B cell (primary cell): ENCODE measurements at regions not wholly inside any gene's neighbourhood (a gene's known extent, or its start where the extent isn't known, plus 50 kb on each side); places are given as distances from the start of the nearest gene placed in this dataset.

Experiments used
- ATAC-seq: fragments of 200-7000 bp; cut with Tn5 transposase; one replicate; pipeline ENCODE4 v1.10.0; 2021; ENCODE audit warnings: low read depth, mild to moderate bottlenecking, moderate number of reproducible peaks, moderate library complexity
- CTCF ChIA-PET: fragments of 350-600 bp; sonication (Branson Sonifier 250); formaldehyde crosslinking; loops from one replicate; lab custom pipeline; 2021; ENCODE audit warnings: antibody characterized with exemption, inconsistent platforms; lab: Charles Lee
- POLR2A ChIA-PET: fragments of 350-600 bp; sonication (Branson Sonifier 250); formaldehyde crosslinking; loops from one replicate; lab custom pipeline; 2021; ENCODE audit warnings: antibody characterized with exemption; lab: Charles Lee
- DNase-seq: peaks from one replicate; pipeline ENCODE4 v3.0.0; 2013
- H2AFZ ChIP-seq: 2 replicates; pipeline ENCODE4 v1.6.1; 2012; ENCODE audit warnings: mild to moderate bottlenecking, low read depth, low read length; ENCODE audit not compliant: insufficient read depth, poor library complexity, severe bottlenecking
- H3K27ac ChIP-seq, 2 donors: 1 replicate in 1 of 2; 2 replicates in 1 of 2; pipeline ENCODE4 v1.5.1; 2012 to 2013; ENCODE audit warnings: low read length in 2 of 2, mild to moderate bottlenecking in 2 of 2, moderate library complexity in 1 of 2
- H3K27me3 ChIP-seq, 4 experiments: fragments of 200-600 bp in 1 of 4; sonication (generic) in 1 of 4; replicated peaks in 1 of 4; 1 replicate in 2 of 4; 2 replicates in 2 of 4; pipeline versions ENCODE4 v1.6.1 to v1.7.0; 2013 to 2016; ENCODE audit warnings: low read length in 3 of 4, mild to moderate bottlenecking in 2 of 4, mixed read lengths in 1 of 4, moderate library complexity in 1 of 4; ENCODE audit not compliant: insufficient read depth in 4 of 4, control insufficient read depth in 3 of 4; ENCODE audit errors: control extremely low read depth in 1 of 4
- H3K36me3 ChIP-seq, 2 experiments: replicated peaks in 1 of 2; 1 replicate in 1 of 2; 2 replicates in 1 of 2; pipeline versions ENCODE4 v1.6.1 to v1.7.1; 2013; ENCODE audit warnings: low read length in 1 of 2; ENCODE audit not compliant: insufficient read depth in 2 of 2, control insufficient read depth in 1 of 2; ENCODE audit errors: control extremely low read depth in 1 of 2, extremely low read depth in 1 of 2
- H3K4me1 ChIP-seq, 2 donors: fragments of 200-600 bp in 1 of 2; sonication (generic) in 1 of 2; 1 replicate in 1 of 2; 2 replicates in 1 of 2; pipeline versions ENCODE4 v1.5.1 to v1.6.1; 2013 to 2017; ENCODE audit warnings: low read length in 2 of 2; ENCODE audit not compliant: control insufficient read depth in 2 of 2, insufficient read depth in 2 of 2
- H3K4me2 ChIP-seq: replicated peaks from 2 replicates; pipeline ENCODE3; 2012; ENCODE audit warnings: mild to moderate bottlenecking, low read depth, low read length; ENCODE audit not compliant: poor library complexity, severe bottlenecking
- H3K4me3 ChIP-seq, 5 experiments: fragments of 200-600 bp in 1 of 5; sonication (generic) in 1 of 5; 1 replicate in 3 of 5; 2 replicates in 2 of 5; pipeline versions ENCODE4 v1.5.1 to v1.7.0; 2011 to 2016; ENCODE audit warnings: low read length in 4 of 5, mild to moderate bottlenecking in 4 of 5, low read depth in 2 of 5, control low read depth in 1 of 5, moderate library complexity in 1 of 5; ENCODE audit not compliant: insufficient read depth in 1 of 5; ENCODE audit errors: control extremely low read depth in 1 of 5, extremely low read depth in 1 of 5
- H3K79me2 ChIP-seq: fragments of 200-600 bp; sonication (generic); one replicate; pipeline ENCODE4 v1.6.0; 2016; ENCODE audit warnings: low read length; ENCODE audit not compliant: control insufficient read depth, insufficient read depth
- H3K9ac ChIP-seq: fragments of 200-600 bp; sonication (generic); 2 replicates; pipeline ENCODE4 v1.6.1; 2017; ENCODE audit warnings: mild to moderate bottlenecking, low read length, moderate library complexity
- H3K9me3 ChIP-seq, 3 donors: one replicate each; pipeline versions ENCODE4 v1.6.1 to v1.7.1; 2013; ENCODE audit warnings: low read length in 2 of 3; ENCODE audit not compliant: control insufficient read depth in 2 of 3, insufficient read depth in 1 of 3; ENCODE audit errors: control extremely low read depth in 1 of 3
- H4K20me1 ChIP-seq: 2 replicates; pipeline ENCODE4 v1.6.0; 2012; ENCODE audit warnings: mild to moderate bottlenecking, low read length; ENCODE audit not compliant: insufficient read depth, control insufficient read depth, poor library complexity, severe bottlenecking
- H3K27ac Mint-ChIP-seq: one replicate; pipeline ENCODE4 v1.8.0; 2021; ENCODE audit warnings: mixed read lengths
- H3K27me3 Mint-ChIP-seq: one replicate; pipeline ENCODE4 v1.8.0; 2021; ENCODE audit warnings: mixed read lengths
- H3K4me1 Mint-ChIP-seq: one replicate; pipeline ENCODE4 v1.8.0; 2021; ENCODE audit warnings: mixed read lengths
- H3K4me3 Mint-ChIP-seq: one replicate; pipeline ENCODE4 v1.8.0; 2021; ENCODE audit warnings: mixed read lengths
- H3K9me3 Mint-ChIP-seq: one replicate; pipeline ENCODE4 v1.8.0; 2022; ENCODE audit warnings: mixed read lengths; ENCODE audit not compliant: insufficient read depth
- CTCF ChIP-seq: fragments of 200-600 bp; IDR thresholded peaks from one replicate; pipeline ENCODE4 v1.8.0; 2022; ENCODE audit warnings: antibody characterized with exemption, mild to moderate bottlenecking
- EZH2 ChIP-seq: IDR thresholded peaks from 2 replicates; pipeline ENCODE4 v1.6.1; 2012; ENCODE audit warnings: borderline replicate concordance, low read depth, mild to moderate bottlenecking, moderate library complexity, low read length; ENCODE audit not compliant: insufficient read depth, poor library complexity, severe bottlenecking
- WGBS: methylation state at CpG from one replicate; pipeline ENCODE4 v1.1.5; 2013; ENCODE audit warnings: missing lambda C conversion rate; ENCODE audit not compliant: insufficient coverage; 5-methylcytosine and 5-hydroxymethylcytosine counted together
- intact Hi-C: fragments of 100-400 bp; cut with micrococcal nuclease; formaldehyde crosslinking; loops from one replicate; pipeline ENCODE4 v1.10.0; 2022

GRCh38 chr2:235270291-235270690, 223.6 kb upstream of the AGAP1 start:
- ATAC-seq (no peak), DNase-seq (no peak)
- Histone ChIP-seq H3K4me1 (no peaks in the 10 kb centered on the region), H3K9ac (no peak overlapping the region), H4K20me1 (no peaks in the 10 kb centered on the region), H2AFZ (no peak overlapping the region), H3K79me2 (no peaks in the 10 kb centered on the region), H3K36me3 (no peaks in the 10 kb centered on the region), H3K9me3 (no peaks in the 10 kb centered on the region), H3K4me3 (no peak overlapping the region), H3K27me3 (peaks cover 0 to 22% (median 9%) of the 10 kb centered on the region in 4 experiments), H3K27ac (no peak overlapping the region), H3K4me2 (no peak overlapping the region)
- CTCF ChIA-PET, result no interaction called here
- H3K4me3 Mint-ChIP-seq, result no peak overlapping the region
- no peaks in the 10 kb centered on the region for H3K4me1 Mint-ChIP-seq
- POLR2A ChIA-PET, result no interaction called here
- no peak overlapping the region for H3K27ac Mint-ChIP-seq
- intact Hi-C loops, result no loop called here
- 80% methylated on average over 1 of the region's 4 CpGs for WGBS
- TF ChIP-seq CTCF (no peak), EZH2 (no peak)
- peaks cover 53% of the 10 kb centered on the region for H3K27me3 Mint-ChIP-seq
- H3K9me3 Mint-ChIP-seq, result no peaks in the 10 kb centered on the region

- H3K27me3 ChIP-seq, result peaks cover 0 to 22% (median 9%) of the 10 kb centered on the region in 4 experiments
- no peaks in the 10 kb centered on the region for H3K36me3 ChIP-seq
- intact Hi-C loops, result no loop called here
- H3K4me3 Mint-ChIP-seq, result no peak overlapping the region
- peaks cover 53% of the 10 kb centered on the region for H3K27me3 Mint-ChIP-seq
- DNase-seq (no peak), ATAC-seq (no peak)
- H2AFZ ChIP-seq, result no peak overlapping the region
- H3K4me3 ChIP-seq, result no peak overlapping the region
- no peaks in the 10 kb centered on the region for H3K4me1 Mint-ChIP-seq
- no peaks in the 10 kb centered on the region for H3K9me3 Mint-ChIP-seq
- CTCF ChIA-PET, result no interaction called here
- WGBS, result no CpG with 5 or more reads among the region's 4 CpGs
- H3K4me2 ChIP-seq, result no peak overlapping the region
- no peaks in the 10 kb centered on the region for H4K20me1 ChIP-seq
- no peak overlapping the region for H3K27ac ChIP-seq
- no peaks in the 10 kb centered on the region for H3K4me1 ChIP-seq
- POLR2A ChIA-PET, result no interaction called here
- H3K9ac ChIP-seq, result no peak overlapping the region
- H3K9me3 ChIP-seq, result no peaks in the 10 kb centered on the region
- no peak overlapping the region for H3K27ac Mint-ChIP-seq
- no peaks in the 10 kb centered on the region for H3K79me2 ChIP-seq
- TF ChIP-seq CTCF (no peak), EZH2 (no peak)
Observed at GRCh38 chr2:235270956-235271355, 222.9 kb upstream of the AGAP1 start.
